HCT116 (cell line): ENCODE measurements at regions not wholly inside any gene's neighbourhood (a gene's known extent, or its start where the extent isn't known, plus 50 kb on each side); places are given as distances from the start of the nearest gene placed in this dataset.

Source experiments
- ATAC-seq: fragments of 200-7000 bp; cut with Tn5 transposase; 2 replicates; pipeline ENCODE4 v1.9.1; 2020; ENCODE audit warnings: mild to moderate bottlenecking, moderate library complexity
- BruUV-seq: library from RNA; stranded (reverse); fragments of 400-500 nt; replicated peaks from 2 replicates; lab custom pipeline; 2021; lab: Mats Ljungman, UMichigan
- CTCF ChIA-PET: fragments of 300-600 bp; sonication (Branson Sonifier 250); formaldehyde crosslinking; loops from one replicate; lab custom pipeline; 2021; ENCODE audit warnings: antibody characterized with exemption; lab: Charles Lee
- POLR2A ChIA-PET: fragments of 300-600, 350-600 bp; sonication (Branson Sonifier 250); formaldehyde crosslinking; loops from one replicate; lab custom pipeline; 2021; ENCODE audit warnings: antibody characterized with exemption; lab: Charles Lee
- RAD21 ChIA-PET, 2 experiments: fragments of 300-600 bp; sonication (Branson Sonifier 250); formaldehyde crosslinking; loops; one replicate each; lab custom pipeline; 2023; ENCODE audit warnings: low total read pairs in 2 of 2; ENCODE audit not compliant: uncharacterized antibody in 2 of 2, unreplicated experiment in 2 of 2, low non-redundant PET in 1 of 2; lab: Charles Lee
- DNase-seq: peaks from one replicate; pipeline ENCODE4 v3.0.0-alpha.2; 2010; ENCODE audit warnings: low read depth, low spot score
- H2AFZ ChIP-seq: fragments of 200-600 bp; shearing (Covaris generic), sonication (generic); 2 replicates; pipeline ENCODE4 v1.6.1; 2017; ENCODE audit warnings: low read depth, mixed run types, mixed read lengths, antibody characterized with exemption, low read length; ENCODE audit not compliant: poor library complexity, severe bottlenecking
- H3K27ac ChIP-seq: 2 replicates; pipeline ENCODE4 v1.5.1; 2012; ENCODE audit warnings: low read depth, low read length
- H3K27me3 ChIP-seq: fragments of 200-600 bp; sonication (generic); 2 replicates; pipeline ENCODE4 v1.6.1; 2016; ENCODE audit warnings: mixed run types, low read length, mixed read lengths; ENCODE audit not compliant: insufficient read depth
- H3K36me3 ChIP-seq, 2 experiments: fragments of 200-500 bp in 1 of 2; fragments of 200-600 bp in 1 of 2; sonication (Bioruptor generic) in 1 of 2; sonication (generic) in 1 of 2; 2 replicates each; pipeline versions ENCODE4 v1.5.1 to v1.6.1; 2014 to 2016; ENCODE audit warnings: low read length in 2 of 2, inconsistent platforms in 1 of 2, mixed read lengths in 1 of 2, mixed run types in 1 of 2; ENCODE audit not compliant: insufficient read depth in 2 of 2, control insufficient read depth in 1 of 2
- H3K4me1 ChIP-seq, 2 experiments: fragments of 200-600 bp in 1 of 2; sonication (generic) in 1 of 2; 2 replicates each; pipeline versions ENCODE4 v1.5.1 to v1.6.1; 2012 to 2017; ENCODE audit warnings: low read length in 2 of 2, inconsistent platforms in 1 of 2, mild to moderate bottlenecking in 1 of 2, mixed read lengths in 1 of 2, mixed run types in 1 of 2, moderate library complexity in 1 of 2; ENCODE audit not compliant: insufficient read depth in 2 of 2, control insufficient read depth in 1 of 2
- H3K4me2 ChIP-seq: fragments of 200-600 bp; sonication (generic); 2 replicates; pipeline ENCODE4 v1.6.1; 2017; ENCODE audit warnings: mixed run types, low read length, mixed read lengths
- H3K4me3 ChIP-seq, 2 experiments: fragments of 200-600 bp in 1 of 2; sonication (generic) in 1 of 2; replicated peaks in 1 of 2; 2 replicates each; pipeline ENCODE4 v1.5.1; 2011 to 2016; ENCODE audit warnings: low read length in 2 of 2, control low read depth in 1 of 2, low read depth in 1 of 2, mild to moderate bottlenecking in 1 of 2, mixed read lengths in 1 of 2, mixed run types in 1 of 2
- H3K79me2 ChIP-seq: fragments of 200-600 bp; sonication (generic); 2 replicates; pipeline ENCODE4 v1.6.1; 2017; ENCODE audit warnings: mild to moderate bottlenecking, mixed run types, low read length, moderate library complexity, mixed read lengths; ENCODE audit not compliant: insufficient read depth
- H3K9ac ChIP-seq: fragments of 200-600 bp; sonication (generic); 2 replicates; pipeline ENCODE4 v1.6.1; 2016; ENCODE audit warnings: low read length, mixed read lengths
- H3K9me2 ChIP-seq: fragments of 200-600 bp; sonication (generic), shearing (Covaris generic); 2 replicates; pipeline ENCODE4 v1.6.1; 2017; ENCODE audit warnings: mixed run types, mild to moderate bottlenecking, moderate library complexity; ENCODE audit not compliant: insufficient read depth
- H3K9me3 ChIP-seq, 2 experiments: fragments of 200-500 bp in 1 of 2; fragments of 200-600 bp in 1 of 2; sonication (Bioruptor generic) in 1 of 2; sonication (generic) in 1 of 2; 2 replicates each; pipeline ENCODE4 v1.6.1; 2014 to 2017; ENCODE audit warnings: low read length in 2 of 2, mixed read lengths in 2 of 2, inconsistent platforms in 1 of 2, low read depth in 1 of 2, mild to moderate bottlenecking in 1 of 2, mixed run types in 1 of 2, moderate library complexity in 1 of 2; ENCODE audit not compliant: control insufficient read depth in 1 of 2, insufficient read depth in 1 of 2
- H4K20me1 ChIP-seq: fragments of 200-600 bp; sonication (generic), shearing (Covaris generic); 2 replicates; pipeline ENCODE4 v1.6.1; 2017; ENCODE audit warnings: mixed run types, mild to moderate bottlenecking, moderate library complexity; ENCODE audit not compliant: insufficient read depth
- ATF3 ChIP-seq: IDR thresholded peaks from 2 replicates; pipeline ENCODE4 v1.6.1; 2012
- CBX3 ChIP-seq: IDR thresholded peaks from 2 replicates; pipeline ENCODE4 v1.6.1; 2012; ENCODE audit warnings: low read depth
- ELF1 ChIP-seq: IDR thresholded peaks from 2 replicates; pipeline ENCODE4 v1.6.1; 2012; ENCODE audit warnings: low read depth, borderline replicate concordance
- EZH2 ChIP-seq: fragments of 200-600 bp; sonication (generic); IDR thresholded peaks from 2 replicates; pipeline ENCODE4 v1.6.1; 2017; ENCODE audit warnings: antibody characterized with exemption, mixed run types
- EZH2phosphoT487 ChIP-seq: fragments of 200-600 bp; IDR thresholded peaks from 2 replicates; pipeline ENCODE4 v1.6.1; 2018; ENCODE audit warnings: antibody characterized with exemption, borderline replicate concordance
- POLR2AphosphoS5 ChIP-seq: IDR thresholded peaks from 2 replicates; pipeline ENCODE4 v1.6.1; 2011; ENCODE audit warnings: mild to moderate bottlenecking, low read depth, low read length, moderate library complexity
- RAD21 ChIP-seq: IDR thresholded peaks from 2 replicates; pipeline ENCODE4 v1.6.1; 2012; ENCODE audit warnings: low read depth, mild to moderate bottlenecking
- SP1 ChIP-seq: IDR thresholded peaks from 2 replicates; pipeline ENCODE4 v1.6.1; 2012; ENCODE audit warnings: low read depth
- SRF ChIP-seq: IDR thresholded peaks from 2 replicates; pipeline ENCODE4 v1.6.1; 2012; ENCODE audit warnings: low read depth
- TCF7L2 ChIP-seq: IDR thresholded peaks from 2 replicates; pipeline ENCODE4 v1.7.0; 2011; ENCODE audit warnings: borderline replicate concordance, inconsistent platforms; ENCODE audit not compliant: insufficient read depth, insufficient read length; ENCODE audit errors: extremely low read depth
- YY1 ChIP-seq: IDR thresholded peaks from 2 replicates; pipeline ENCODE4 v1.6.1; 2011; ENCODE audit warnings: low read length, low read depth, moderate library complexity, mild to moderate bottlenecking; ENCODE audit not compliant: insufficient replicate concordance; ENCODE audit errors: extremely low read depth
- ZFX ChIP-seq: fragments of 450-650 bp; IDR thresholded peaks from 2 replicates; pipeline ENCODE4 v1.6.1; 2017
- intact Hi-C: fragments of 100-400 bp; cut with micrococcal nuclease; formaldehyde crosslinking; loops from 2 replicates; pipeline ENCODE4 v1.10.0; 2022

- TF ChIP-seq YY1: no peak
- TF ChIP-seq ZFX: no peak
- TF ChIP-seq ATF3: no peak
- TF ChIP-seq TCF7L2: no peak
- TF ChIP-seq EZH2phosphoT487: no peak
- TF ChIP-seq, all 23 proteins: peak for 0
- ATAC-seq (no peak), DNase-seq (no peak)
- H3K79me2 ChIP-seq: no peaks in the 10 kb centered on the region
- intact Hi-C loops: no loop called here
- no peaks in the 10 kb centered on the region for H4K20me1 ChIP-seq
- peaks cover 2 to 12% of the 10 kb centered on the region in 2 experiments; a peak in 3 of 4 replicates for H3K4me1 ChIP-seq
- RAD21 ChIA-PET: no interaction called here
- POLR2A ChIA-PET: no interaction called here
- H3K9ac ChIP-seq: no peak overlapping the region
- H3K9me2 ChIP-seq: no peaks in the 10 kb centered on the region
- no peak overlapping the region for H3K27ac ChIP-seq
- H3K4me2 ChIP-seq: no peak overlapping the region
- no peak overlapping the region for H2AFZ ChIP-seq
- CTCF ChIA-PET: no interaction called here
- no peaks in the 10 kb centered on the region for H3K27me3 ChIP-seq
- no peaks in the 10 kb centered on the region for H3K36me3 ChIP-seq
- H3K9me3 ChIP-seq: no peaks in the 10 kb centered on the region
- BruUV-seq: no TSS peak
- no peak overlapping the region for H3K4me3 ChIP-seq
Measured at GRCh38 chr2:200203381-200203827, 103.1 kb upstream of the SPATS2L start.

DNA sequence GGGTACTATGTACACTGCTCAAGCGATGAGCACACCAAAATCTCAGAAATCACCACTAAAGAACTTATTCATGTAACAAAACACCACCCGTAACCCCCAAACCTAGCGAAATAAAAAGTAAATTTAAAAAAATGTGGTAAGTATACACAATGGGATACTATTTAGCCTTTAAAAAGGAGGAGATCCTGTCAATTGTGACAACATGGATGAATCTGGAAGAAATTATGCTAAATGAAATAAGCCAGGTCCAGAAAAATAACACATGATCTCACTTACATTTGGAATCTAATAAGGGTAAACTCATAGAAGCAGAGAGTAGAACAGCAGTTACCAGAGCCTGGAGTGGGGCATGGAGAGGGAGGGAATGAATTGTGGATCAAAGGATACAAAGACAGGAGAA is 98.5 kb upstream of the SPATS2L start:
- Histone ChIP-seq H3K9me2 (no peaks in the 10 kb centered on the region), H3K4me1 (no peaks in the 10 kb centered on the region), H3K4me3 (no peak overlapping the region), H3K36me3 (no peaks in the 10 kb centered on the region), H3K27ac (no peak overlapping the region)
- CTCF ChIA-PET: no interaction called here
- RAD21 ChIA-PET: no interaction called here
- TF ChIP-seq EZH2 (no peak), CBX3 (no peak), EZH2phosphoT487 (no peak), RAD21 (no peak), ZFX (no peak), ELF1 (no peak), POLR2AphosphoS5 (no peak), SRF (no peak), SP1 (no peak), ATF3 (no peak), TCF7L2 (no peak)
- TF ChIP-seq, all 23 proteins: peak for 0
- no peak overlapping the region for H3K4me2 ChIP-seq
- no peaks in the 10 kb centered on the region for H4K20me1 ChIP-seq
- H3K9me3 ChIP-seq: no peaks in the 10 kb centered on the region; a peak in 1 of 4 replicates
- DNase-seq: no peak
- H3K9ac ChIP-seq: no peak overlapping the region
- no TSS peak for BruUV-seq
- ATAC-seq: no peak
- no peaks in the 10 kb centered on the region for H3K79me2 ChIP-seq
- H2AFZ ChIP-seq: no peak overlapping the region
- intact Hi-C loops: no loop called here
- H3K27me3 ChIP-seq: no peaks in the 10 kb centered on the region
- POLR2A ChIA-PET: no interaction called here
